GM12878 (cell line): ENCODE measurements at regions not wholly inside any gene's neighbourhood (a gene's known extent, or its start where the extent isn't known, plus 50 kb on each side); places are given as distances from the start of the nearest gene placed in this dataset.

Source experiments
- POLR2A ChIP-seq: IDR thresholded peaks from 2 replicates; pipeline ENCODE4 v1.6.1; 2011; ENCODE audit warnings: low read depth, mild to moderate bottlenecking, low read length
- POLR2AphosphoS5 ChIP-seq: IDR thresholded peaks from 2 replicates; pipeline ENCODE4 v1.6.1; 2011; ENCODE audit warnings: mild to moderate bottlenecking, low read length, inconsistent platforms
- TF ChIP-seq, protein P1 (sequence below), 3 experiments: IDR thresholded peaks in 2 of 3; conservative IDR thresholded peaks in 1 of 3; 2 replicates each; pipeline ENCODE4 v1.5.1; 2011; ENCODE audit warnings: low read depth in 3 of 3, low read length in 3 of 3, mild to moderate bottlenecking in 3 of 3, control low read depth in 2 of 3, moderate library complexity in 2 of 3, inconsistent platforms in 1 of 3, mixed read lengths in 1 of 3; ENCODE audit not compliant: control insufficient read depth in 2 of 3, insufficient read depth in 1 of 3; ENCODE audit errors: extremely low read depth in 1 of 3

DNA sequence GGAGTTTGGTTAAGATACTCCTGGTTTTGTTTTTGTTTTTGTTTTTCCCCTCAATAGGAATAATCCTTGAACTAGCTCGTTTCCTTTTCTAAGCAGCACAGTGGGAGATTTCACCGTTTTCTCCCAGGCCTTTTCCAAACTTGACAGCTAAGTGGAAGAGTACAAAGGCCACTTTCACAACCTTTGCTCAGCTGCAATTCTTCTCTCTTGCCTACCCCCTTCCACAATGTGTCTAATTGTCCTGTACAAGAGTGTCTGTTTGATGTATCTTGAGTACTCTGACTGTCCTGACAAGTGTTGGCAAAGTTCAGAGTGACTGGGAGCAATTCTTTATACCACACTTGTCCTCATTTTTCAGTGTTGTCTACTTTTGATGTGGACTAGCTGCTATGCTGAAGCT is 674.3 kb upstream of the AMOT start:
- no peak for TF ChIP-seq POLR2A
- TF ChIP-seq, protein P1, sequence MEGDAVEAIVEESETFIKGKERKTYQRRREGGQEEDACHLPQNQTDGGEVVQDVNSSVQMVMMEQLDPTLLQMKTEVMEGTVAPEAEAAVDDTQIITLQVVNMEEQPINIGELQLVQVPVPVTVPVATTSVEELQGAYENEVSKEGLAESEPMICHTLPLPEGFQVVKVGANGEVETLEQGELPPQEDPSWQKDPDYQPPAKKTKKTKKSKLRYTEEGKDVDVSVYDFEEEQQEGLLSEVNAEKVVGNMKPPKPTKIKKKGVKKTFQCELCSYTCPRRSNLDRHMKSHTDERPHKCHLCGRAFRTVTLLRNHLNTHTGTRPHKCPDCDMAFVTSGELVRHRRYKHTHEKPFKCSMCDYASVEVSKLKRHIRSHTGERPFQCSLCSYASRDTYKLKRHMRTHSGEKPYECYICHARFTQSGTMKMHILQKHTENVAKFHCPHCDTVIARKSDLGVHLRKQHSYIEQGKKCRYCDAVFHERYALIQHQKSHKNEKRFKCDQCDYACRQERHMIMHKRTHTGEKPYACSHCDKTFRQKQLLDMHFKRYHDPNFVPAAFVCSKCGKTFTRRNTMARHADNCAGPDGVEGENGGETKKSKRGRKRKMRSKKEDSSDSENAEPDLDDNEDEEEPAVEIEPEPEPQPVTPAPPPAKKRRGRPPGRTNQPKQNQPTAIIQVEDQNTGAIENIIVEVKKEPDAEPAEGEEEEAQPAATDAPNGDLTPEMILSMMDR (IDR thresholded peaks at IDR 0.05 in 2 of 3, conservative IDR thresholded peaks at IDR 0.05 in 1 of 3; ENCODE audit: control insufficient read depth in 2 of 3, extremely low read depth in 1 of 3, insufficient read depth in 1 of 3, low read depth in 3 of 3, low read length in 3 of 3) = no peak
- TF ChIP-seq POLR2AphosphoS5 = no peak
